ENCODE measurements at regions not wholly inside any gene's neighbourhood (a gene's known extent, or its start where the extent isn't known, plus 50 kb on each side); places are given as distances from the start of the nearest gene placed in this dataset.
"Not testable (repeated sequence)": the region's sequence is repeated elsewhere in the genome, so short reads cannot be mapped to it uniquely, and the experiment has no call there.

DNA sequence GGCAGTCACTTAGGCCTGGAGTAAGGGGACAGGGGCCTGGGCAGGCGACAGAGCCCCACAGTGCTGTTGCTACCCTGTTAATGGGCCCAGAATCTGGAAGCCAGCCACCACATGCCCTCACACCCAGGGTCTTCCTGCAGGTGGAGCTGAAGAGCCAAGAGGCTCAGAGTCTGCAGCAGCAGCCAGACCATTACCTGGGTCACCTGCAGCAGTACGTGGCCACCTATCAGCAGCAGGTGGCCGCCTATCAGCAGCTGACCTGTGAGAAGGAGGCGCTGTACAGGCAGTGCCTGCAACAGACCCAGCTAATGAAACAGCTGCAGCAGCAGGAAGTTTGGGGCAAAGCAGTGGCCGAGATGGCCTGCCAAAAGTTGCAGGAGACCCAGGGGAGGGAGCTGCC lies 104.2 kb upstream of the FAN1 start:
- not testable (repeated sequence) for H3K9me2 ChIP-seq (replicated peaks; ENCODE audit: low read depth, low read length); H3K27me3 ChIP-seq (ENCODE audit: insufficient read depth, low read length, poor library complexity, severe bottlenecking); H3K4me1 ChIP-seq (ENCODE audit: insufficient read depth, low read length, poor library complexity, severe bottlenecking); H3K36me3 ChIP-seq (ENCODE audit: insufficient read depth, low read length); H3K79me2 ChIP-seq (ENCODE audit: insufficient read depth, low read length); H3K9ac ChIP-seq (ENCODE audit: low read depth, low read length, poor library complexity, severe bottlenecking); H2AFZ ChIP-seq (ENCODE audit: low read length); H4K20me1 ChIP-seq (ENCODE audit: insufficient read depth, low read length, poor library complexity, severe bottlenecking); H3K9me3 ChIP-seq (ENCODE audit: insufficient read depth, low read depth, low read length); H3F3A ChIP-seq (ENCODE audit: low read depth); H3K4me2 ChIP-seq (ENCODE audit: low read depth, low read length, poor library complexity, severe bottlenecking); H3K4me3 ChIP-seq (ENCODE audit: low read length, poor library complexity, severe bottlenecking)
- peak; percentile 54 for TF ChIP-seq CTCF (conservative IDR thresholded peaks at IDR 0.05; ENCODE audit: low read length)

GRCh38 chr15:30801140-30801895 lies 102.4 kb upstream of the FAN1 start:
- not testable (repeated sequence) for H2AFZ ChIP-seq (ENCODE audit: low read length); H3K36me3 ChIP-seq (ENCODE audit: insufficient read depth, low read length); H3K79me2 ChIP-seq (ENCODE audit: insufficient read depth, low read length); H3K4me1 ChIP-seq (ENCODE audit: insufficient read depth, low read length, poor library complexity, severe bottlenecking); H3F3A ChIP-seq (ENCODE audit: low read depth); H4K20me1 ChIP-seq (ENCODE audit: insufficient read depth, low read length, poor library complexity, severe bottlenecking); H3K27me3 ChIP-seq (ENCODE audit: insufficient read depth, low read length, poor library complexity, severe bottlenecking); H3K4me2 ChIP-seq (ENCODE audit: low read depth, low read length, poor library complexity, severe bottlenecking); H3K4me3 ChIP-seq (ENCODE audit: low read length, poor library complexity, severe bottlenecking); H3K9me2 ChIP-seq (replicated peaks; ENCODE audit: low read depth, low read length); H3K9me3 ChIP-seq (ENCODE audit: insufficient read depth, low read depth, low read length); H3K9ac ChIP-seq (ENCODE audit: low read depth, low read length, poor library complexity, severe bottlenecking)

- not testable (repeated sequence) for H3K9me3 ChIP-seq (ENCODE audit: insufficient read depth, low read depth, low read length); H4K20me1 ChIP-seq (ENCODE audit: insufficient read depth, low read length, poor library complexity, severe bottlenecking); H3K27me3 ChIP-seq (ENCODE audit: insufficient read depth, low read length, poor library complexity, severe bottlenecking); H3K4me2 ChIP-seq (ENCODE audit: low read depth, low read length, poor library complexity, severe bottlenecking); H2AFZ ChIP-seq (ENCODE audit: low read length); H3K4me1 ChIP-seq (ENCODE audit: insufficient read depth, low read length, poor library complexity, severe bottlenecking); H3F3A ChIP-seq (ENCODE audit: low read depth); H3K36me3 ChIP-seq (ENCODE audit: insufficient read depth, low read length); H3K9me2 ChIP-seq (replicated peaks; ENCODE audit: low read depth, low read length); H3K79me2 ChIP-seq (ENCODE audit: insufficient read depth, low read length); H3K4me3 ChIP-seq (ENCODE audit: low read length, poor library complexity, severe bottlenecking); H3K9ac ChIP-seq (ENCODE audit: low read depth, low read length, poor library complexity, severe bottlenecking)
Observed at GRCh38 chr15:30802001-30802400, 101.7 kb upstream of the FAN1 start.

DNA sequence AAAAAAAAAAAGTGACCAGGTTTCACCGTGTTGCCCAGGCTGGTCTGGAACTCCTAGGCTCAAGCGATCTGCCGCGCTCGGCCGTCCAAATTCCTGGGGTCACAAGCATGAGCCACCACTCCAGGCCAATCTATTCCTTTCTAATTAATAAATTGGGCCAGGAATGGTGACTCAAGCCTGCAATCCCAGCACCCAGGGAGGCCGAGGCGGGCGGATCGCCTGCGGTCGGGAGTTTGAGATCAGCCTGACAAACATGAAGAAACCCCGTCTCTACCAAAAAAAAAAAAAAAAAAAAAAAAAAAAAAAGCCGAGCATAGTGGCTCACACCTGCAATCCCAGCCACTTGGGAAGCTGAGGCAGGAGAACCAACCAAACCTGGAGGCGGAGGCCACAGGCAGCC lies 100.0 kb upstream of the FAN1 start:
- not testable (repeated sequence) for H2AFZ ChIP-seq (ENCODE audit: low read length); H4K20me1 ChIP-seq (ENCODE audit: insufficient read depth, low read length, poor library complexity, severe bottlenecking); H3K9me2 ChIP-seq (replicated peaks; ENCODE audit: low read depth, low read length); H3F3A ChIP-seq (ENCODE audit: low read depth); H3K4me3 ChIP-seq (ENCODE audit: low read length, poor library complexity, severe bottlenecking); H3K4me2 ChIP-seq (ENCODE audit: low read depth, low read length, poor library complexity, severe bottlenecking); H3K9ac ChIP-seq (ENCODE audit: low read depth, low read length, poor library complexity, severe bottlenecking); H3K36me3 ChIP-seq (ENCODE audit: insufficient read depth, low read length); H3K4me1 ChIP-seq (ENCODE audit: insufficient read depth, low read length, poor library complexity, severe bottlenecking); H3K79me2 ChIP-seq (ENCODE audit: insufficient read depth, low read length); H3K27me3 ChIP-seq (ENCODE audit: insufficient read depth, low read length, poor library complexity, severe bottlenecking); H3K9me3 ChIP-seq (ENCODE audit: insufficient read depth, low read depth, low read length)

DNA sequence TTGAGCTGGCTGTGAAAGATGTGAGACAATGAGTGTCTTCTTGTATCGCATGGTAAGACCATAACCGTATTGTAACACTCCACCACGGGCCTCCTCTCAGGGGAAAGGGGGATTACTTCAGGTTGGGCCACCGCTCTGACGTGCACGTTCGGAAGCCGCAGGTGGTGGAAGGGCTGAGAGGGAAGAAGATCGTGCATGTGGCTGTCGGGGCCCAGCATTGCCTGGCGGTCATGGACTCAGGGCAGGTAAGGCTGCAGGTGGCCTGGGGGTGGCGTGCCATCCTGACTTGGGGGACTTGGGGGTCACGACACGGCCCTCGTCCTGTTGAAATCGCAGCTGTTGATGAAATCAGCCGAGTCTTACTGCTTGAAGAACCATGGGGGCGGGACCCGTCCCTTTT lies 87.3 kb upstream of the FAN1 start:
- Histone ChIP-seq H3F3A (ENCODE audit: low read depth) (no peaks in the 10 kb centered on the region), H3K4me1 (ENCODE audit: insufficient read depth, low read length, poor library complexity, severe bottlenecking) (no peaks in the 10 kb centered on the region), H3K9me3 (ENCODE audit: insufficient read depth, low read depth, low read length) (no peaks in the 10 kb centered on the region), H4K20me1 (ENCODE audit: insufficient read depth, low read length, poor library complexity, severe bottlenecking) (no peaks in the 10 kb centered on the region), H3K4me2 (ENCODE audit: low read depth, low read length, poor library complexity, severe bottlenecking) (no peak overlapping the region), H3K9me2 (replicated peaks; ENCODE audit: low read depth, low read length) (no peaks in the 10 kb centered on the region), H3K36me3 (ENCODE audit: insufficient read depth, low read length) (no peaks in the 10 kb centered on the region), H3K79me2 (ENCODE audit: insufficient read depth, low read length) (no peaks in the 10 kb centered on the region), H3K9ac (ENCODE audit: low read depth, low read length, poor library complexity, severe bottlenecking) (no peak overlapping the region), H2AFZ (ENCODE audit: low read length) (no peak overlapping the region), H3K4me3 (ENCODE audit: low read length, poor library complexity, severe bottlenecking) (no peak overlapping the region), H3K27me3 (ENCODE audit: insufficient read depth, low read length, poor library complexity, severe bottlenecking) (no peaks in the 10 kb centered on the region)
- TF ChIP-seq CTCF (conservative IDR thresholded peaks at IDR 0.05; ENCODE audit: low read length) (no peak), EZH2phosphoT487 (IDR thresholded peaks at IDR 0.05; ENCODE audit: borderline replicate concordance) (no peak)

GRCh38 chr15:30823068-30823813 lies 80.5 kb upstream of the FAN1 start:
- not testable (repeated sequence) for H3K9me2 ChIP-seq (replicated peaks; ENCODE audit: low read depth, low read length); H4K20me1 ChIP-seq (ENCODE audit: insufficient read depth, low read length, poor library complexity, severe bottlenecking); H3K9me3 ChIP-seq (ENCODE audit: insufficient read depth, low read depth, low read length); H3K36me3 ChIP-seq (ENCODE audit: insufficient read depth, low read length); H3K27me3 ChIP-seq (ENCODE audit: insufficient read depth, low read length, poor library complexity, severe bottlenecking); H3F3A ChIP-seq (ENCODE audit: low read depth)
- Histone ChIP-seq H3K4me3 (ENCODE audit: low read length, poor library complexity, severe bottlenecking) (peak overlapping the region; percentile 80), H3K9ac (ENCODE audit: low read depth, low read length, poor library complexity, severe bottlenecking) (peak overlapping the region; percentile 72), H3K4me1 (ENCODE audit: insufficient read depth, low read length, poor library complexity, severe bottlenecking) (peaks cover 12% of the 10 kb centered on the region), H3K4me2 (ENCODE audit: low read depth, low read length, poor library complexity, severe bottlenecking) (peak overlapping the region; percentile 58), H2AFZ (ENCODE audit: low read length) (peak overlapping the region; percentile 89), H3K79me2 (ENCODE audit: insufficient read depth, low read length) (peaks cover 20% of the 10 kb centered on the region)

Data from Loucy (cell line).